Left lobe of liver (tissue), 2 donors: ENCODE measurements at regions not wholly inside any gene's neighbourhood (a gene's known extent, or its start where the extent isn't known, plus 50 kb on each side); places are given as distances from the start of the nearest gene placed in this dataset.

ENCODE experiments used
- ATAC-seq: fragments of 200-7000 bp; cut with Tn5 transposase; one replicate; pipeline ENCODE4 v1.9.1; 2020; ENCODE audit warnings: mild to moderate bottlenecking, moderate library complexity
- DNase-seq: peaks from one replicate; pipeline ENCODE4 v3.0.0-alpha.2; 2020; ENCODE audit warnings: low spot score
- donor health status: DM: no; HTN: no; CAD: no; lungs with moderate emphysema.
- donor health status: DM: no; HTN: yes; CAD: no.

DNA sequence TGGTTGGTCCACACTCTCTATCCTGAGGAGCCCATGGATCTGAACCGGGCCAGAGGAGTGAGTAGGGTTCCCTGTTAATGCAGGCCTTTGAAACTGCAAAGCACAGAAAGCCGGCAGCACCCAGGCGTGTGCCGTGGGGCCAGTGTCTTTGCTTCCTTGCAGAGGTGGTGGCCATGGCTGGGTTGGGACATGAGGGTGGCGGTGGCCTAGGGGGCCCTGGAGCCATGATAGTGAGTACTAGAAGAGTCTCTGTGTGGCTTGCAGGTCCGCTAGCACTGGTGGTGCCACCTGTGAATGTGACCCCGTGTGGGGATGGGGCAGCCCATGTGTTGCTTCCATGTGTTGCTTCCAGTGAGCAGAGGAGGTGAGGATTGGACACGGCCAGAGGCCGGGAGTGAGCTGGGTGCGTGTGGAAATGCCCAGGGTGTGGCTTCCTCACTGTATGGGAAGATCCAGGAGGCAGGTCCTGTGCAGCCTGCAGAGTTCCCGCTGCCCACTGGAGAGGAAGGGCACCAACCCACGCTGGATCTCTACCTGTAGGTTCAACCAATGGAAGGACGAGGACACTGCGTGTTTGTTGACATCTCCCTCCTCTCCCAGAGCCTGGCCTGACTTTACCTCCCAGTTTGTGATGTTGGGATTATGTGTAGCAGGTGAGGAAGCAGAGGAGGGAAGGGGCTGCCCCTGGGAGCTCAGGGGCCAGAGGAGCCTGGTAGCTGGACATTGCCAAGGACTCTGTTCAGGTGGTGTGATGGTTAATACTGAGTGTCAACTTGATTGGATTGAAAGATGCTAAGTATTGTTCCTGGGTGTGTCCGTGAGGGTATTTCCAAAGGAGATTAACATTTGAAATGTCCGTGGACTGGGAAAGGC is 796.6 kb downstream of the TBC1D22A start:
- ATAC-seq (no peak), DNase-seq (peak; percentile 27)

DNA sequence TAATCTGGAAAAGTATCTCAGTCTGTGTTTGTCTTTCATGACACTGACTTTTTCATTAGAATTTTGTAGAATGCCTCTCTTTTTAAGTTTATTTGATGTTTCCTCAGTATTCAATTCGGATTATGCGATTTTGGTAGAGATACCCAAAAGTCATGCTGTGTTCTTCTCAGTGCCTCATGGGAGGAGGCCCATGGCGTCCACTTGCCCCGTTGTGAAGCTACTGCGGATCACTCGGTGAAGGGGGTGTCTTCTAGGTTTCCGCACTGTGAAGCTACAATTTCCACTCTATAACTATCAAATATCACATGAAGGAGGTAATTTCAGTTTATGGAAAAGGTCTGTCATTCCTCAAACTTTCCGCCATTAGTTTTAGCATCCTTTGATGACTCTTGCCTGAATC is 794.0 kb downstream of the TBC1D22A start:
- ATAC-seq (no peak), DNase-seq (peak; percentile 10)

DNA sequence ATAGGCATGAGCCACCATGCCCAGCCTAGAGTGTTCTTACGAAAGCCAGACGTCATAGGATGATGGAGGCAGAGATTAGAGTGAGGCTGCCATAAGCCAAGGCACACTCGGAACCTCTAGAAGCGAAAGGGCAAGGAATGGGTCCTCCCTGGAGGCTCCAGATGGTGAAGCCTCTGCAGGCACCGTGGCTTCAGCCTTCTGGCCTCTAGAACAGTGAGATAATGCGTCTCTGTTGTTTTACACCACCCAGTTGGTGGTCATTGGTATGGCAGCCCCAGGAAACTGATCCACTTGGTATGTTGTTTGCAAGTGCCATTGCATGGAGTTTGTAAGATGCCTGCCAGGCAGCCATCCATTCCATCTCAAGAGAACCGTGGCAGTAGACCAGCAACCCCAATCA is 791.0 kb downstream of the TBC1D22A start:
- no peak for ATAC-seq

DNA sequence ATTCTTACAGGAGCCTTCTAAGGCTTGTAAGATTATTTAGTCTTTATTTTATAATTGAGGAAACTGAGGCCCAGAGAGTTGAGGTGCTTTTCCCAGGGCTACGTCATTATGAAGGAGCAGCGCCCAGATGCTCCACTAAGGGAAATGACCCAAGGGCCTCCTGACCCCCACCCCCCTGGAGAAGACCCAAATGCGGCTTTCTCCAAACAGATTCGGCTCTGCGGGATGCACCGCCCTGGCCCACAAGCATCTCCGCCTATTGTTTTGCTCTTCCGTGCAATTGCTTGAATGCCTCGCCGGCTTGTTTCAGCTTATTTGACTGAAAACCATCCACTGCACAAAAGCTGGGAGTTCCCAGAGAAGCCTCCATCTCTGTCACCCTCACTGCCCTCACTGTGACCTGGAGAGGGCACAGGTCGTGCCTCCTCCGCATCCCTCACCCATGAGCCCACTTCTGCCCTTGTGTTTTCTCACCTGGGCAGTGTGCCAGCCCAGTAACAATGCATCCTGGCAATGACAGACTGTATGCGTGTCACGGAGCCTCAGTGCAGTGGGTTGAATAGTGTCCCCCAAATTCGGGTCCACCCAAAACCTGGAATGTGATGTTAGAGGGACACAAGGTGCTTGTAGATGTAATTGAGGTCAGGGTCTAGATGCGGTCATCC is 790.2 kb downstream of the TBC1D22A start:
- ATAC-seq (no peak), DNase-seq (peak; percentile 37)

More for the DNA sequence above, 791.0 kb downstream of the TBC1D22A start:
- peak; percentile 10 for DNase-seq

DNA sequence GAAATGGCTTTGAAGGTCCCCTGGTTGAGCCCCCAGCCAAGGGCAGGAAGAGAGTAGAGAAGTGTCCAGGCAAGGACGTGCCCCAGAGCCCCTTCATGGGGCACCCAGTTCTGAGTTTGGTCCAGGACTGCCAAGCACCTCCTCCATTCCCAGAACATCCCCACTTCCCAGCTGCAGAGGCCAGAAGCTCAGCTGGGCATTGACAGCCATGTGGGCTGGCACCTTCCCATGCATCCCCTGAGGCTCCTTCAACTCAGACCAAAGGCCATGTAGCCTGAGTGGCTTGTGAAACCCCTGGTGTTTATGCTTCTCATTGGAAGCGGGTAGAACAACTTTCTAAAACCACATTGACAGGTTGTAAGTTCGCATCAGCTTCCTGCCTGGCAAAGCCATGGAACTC is 789.6 kb downstream of the TBC1D22A start:
- ATAC-seq (no peak), DNase-seq (peak; percentile 32)

DNA sequence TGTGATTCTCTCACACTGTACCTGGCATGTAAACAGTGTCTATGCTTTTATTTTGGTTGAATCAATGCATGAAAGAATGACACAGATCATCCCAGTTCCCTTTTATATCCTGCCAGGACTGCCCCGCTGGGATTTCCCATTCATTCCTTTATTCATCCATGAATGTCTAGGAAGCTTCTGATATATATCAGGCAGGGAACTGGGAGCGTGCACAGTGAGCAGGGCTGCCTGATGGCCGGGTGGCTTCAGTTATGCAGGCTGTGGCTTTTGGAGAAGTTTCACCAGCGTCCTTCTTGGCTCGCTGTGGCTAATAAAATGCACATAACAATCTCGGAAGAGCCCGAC is 789.0 kb downstream of the TBC1D22A start:
- no peak for ATAC-seq
- peak; percentile 26 for DNase-seq

DNA sequence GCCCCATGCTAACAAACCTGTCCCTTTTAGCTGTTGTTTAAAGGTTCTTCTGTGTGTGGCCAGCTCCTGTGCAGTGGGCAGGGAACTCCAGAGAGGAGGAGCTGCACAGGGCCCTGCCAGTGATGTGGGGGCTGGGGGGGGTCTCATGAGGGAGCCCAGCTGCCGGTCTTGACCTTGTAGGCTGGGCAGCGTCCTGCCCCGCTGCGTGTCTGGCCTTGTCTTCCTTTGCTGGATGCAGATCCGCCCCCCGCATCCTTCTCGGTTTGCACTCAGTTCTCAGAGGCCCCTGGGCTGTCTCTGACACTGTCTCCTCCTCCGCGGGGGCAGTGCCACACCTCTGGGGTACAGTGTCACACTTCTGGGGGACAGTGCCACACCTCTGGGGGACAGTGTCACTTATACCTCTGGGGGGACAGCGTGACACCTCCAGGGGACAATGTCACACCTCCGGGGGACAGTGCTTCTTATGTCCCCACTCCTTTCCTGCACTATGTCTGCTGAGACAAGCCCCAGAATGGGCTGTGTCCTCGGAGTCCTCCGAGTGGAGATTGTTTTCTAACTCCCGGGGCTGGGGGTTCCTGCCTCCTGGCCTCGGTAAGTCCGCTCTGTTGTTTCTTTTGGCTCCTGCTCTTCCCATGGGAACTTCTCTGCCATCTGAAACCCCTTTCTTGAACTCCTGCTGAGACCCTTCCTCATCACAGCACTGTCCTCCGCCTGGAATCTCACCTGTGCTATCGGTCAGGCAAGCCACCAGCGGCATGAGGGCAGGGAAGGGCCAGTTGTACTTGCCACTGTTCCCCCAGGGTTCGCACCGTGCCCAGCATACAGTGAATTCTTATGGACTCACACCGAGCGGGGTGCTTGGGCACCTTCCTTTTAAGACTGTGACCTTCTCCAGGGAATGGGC is 788.3 kb downstream of the TBC1D22A start:
- ATAC-seq (no peak), DNase-seq (peak; percentile 29)

DNA sequence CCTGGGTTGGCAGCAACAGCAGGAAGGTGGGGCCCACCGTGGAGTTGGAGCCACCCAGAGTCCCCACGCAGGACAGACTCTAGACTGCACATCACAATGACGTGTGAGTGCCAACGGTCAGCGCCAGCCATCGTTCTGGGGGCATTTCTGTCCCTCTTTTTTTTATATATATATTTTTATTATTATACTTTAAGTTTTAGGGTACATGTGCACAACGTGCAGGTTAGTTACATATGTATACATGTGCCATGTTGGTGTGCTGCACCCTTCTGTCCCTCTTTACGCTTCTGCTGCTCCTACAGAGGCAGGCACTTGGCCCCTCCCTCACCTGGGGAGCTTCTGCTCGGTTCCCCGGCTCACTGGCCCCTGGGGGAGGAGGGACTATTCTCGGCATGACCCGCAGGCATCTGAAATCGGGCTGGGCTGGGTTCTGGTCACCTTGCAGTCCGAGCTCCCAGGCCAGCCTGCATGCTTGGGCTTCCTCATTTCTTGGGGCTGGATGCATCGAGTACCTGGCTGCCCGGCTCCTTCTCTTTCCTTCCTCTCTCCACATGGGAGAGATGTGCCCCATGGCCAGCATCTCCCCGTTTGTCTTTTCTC is 787.4 kb downstream of the TBC1D22A start:
- peak; percentile 39 for DNase-seq
- no peak for ATAC-seq

DNA sequence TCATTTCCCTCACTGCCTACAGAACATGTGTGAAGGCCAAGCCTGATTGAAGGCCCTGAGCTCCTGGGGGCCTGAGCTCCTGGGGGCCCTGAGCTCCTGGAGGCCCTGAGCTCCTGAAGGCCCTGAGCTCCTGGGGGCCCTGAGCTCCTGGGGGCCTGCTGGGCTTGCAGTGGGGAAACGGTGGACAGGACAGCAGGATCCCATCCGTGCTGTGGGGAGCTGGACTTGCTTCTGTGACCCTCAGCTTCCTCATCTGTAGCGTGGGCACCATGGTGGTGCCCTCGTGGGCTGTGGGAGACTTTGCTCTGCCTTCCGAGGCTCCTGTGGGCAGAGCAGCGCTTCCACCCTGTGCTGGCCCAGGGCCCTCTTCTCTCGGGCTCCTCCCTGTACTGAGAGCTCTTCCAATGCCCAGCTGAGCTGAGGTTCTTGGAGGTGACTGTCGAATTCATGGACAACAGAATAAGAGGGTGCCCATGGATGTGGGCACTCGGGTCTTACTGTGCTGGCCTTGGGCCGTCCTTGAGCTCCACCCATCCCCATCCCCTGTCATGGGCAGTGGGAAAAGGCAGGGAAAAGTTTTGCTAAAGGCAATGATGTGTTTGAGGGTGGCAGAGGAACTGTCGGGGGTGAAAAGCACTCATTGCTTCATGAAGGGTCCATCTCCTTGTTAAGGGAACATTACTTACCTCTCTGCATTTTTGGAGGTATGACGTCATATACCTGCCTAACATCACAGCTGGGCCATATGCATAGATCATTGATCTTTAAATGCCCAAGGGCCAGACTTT is 786.7 kb downstream of the TBC1D22A start:
- peak; percentile 24 for DNase-seq
- ATAC-seq: no peak

DNA sequence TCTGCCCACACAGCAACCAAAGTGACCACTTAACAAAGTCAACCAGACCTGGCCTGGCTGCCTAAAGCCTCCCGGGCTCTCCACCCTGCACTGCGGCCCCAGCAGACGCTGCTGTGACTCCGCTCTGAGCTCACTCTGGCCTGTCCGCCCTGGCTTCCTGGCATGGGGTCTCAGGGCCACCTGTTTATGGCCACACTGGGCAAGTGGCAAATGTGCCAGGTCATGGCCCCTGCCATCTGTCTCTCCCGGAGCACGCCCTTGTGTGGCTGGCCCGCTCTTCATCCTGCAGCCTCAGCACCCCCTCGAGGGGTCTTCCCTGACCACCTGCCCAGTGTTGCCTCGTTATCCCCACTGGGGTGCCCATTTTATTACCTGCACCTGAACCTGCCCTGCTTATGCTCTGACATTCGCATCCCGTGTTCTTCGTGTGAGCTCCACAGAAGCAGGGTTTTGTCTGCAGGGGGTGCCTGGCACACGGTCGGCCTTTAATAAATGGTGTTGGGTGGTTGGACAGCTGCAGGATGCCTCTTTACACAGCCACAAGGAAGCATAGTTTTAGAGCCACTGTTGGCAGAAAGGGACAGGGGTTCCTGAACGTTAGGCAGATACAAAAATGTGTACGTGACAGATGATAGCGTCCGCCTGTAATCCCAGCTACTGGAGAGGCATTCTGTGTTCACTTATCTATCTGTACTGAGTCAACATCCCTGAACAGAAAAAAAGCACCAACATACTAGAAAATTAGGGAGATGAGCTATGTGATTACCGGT is 785.6 kb downstream of the TBC1D22A start:
- DNase-seq: peak; percentile 35

DNA sequence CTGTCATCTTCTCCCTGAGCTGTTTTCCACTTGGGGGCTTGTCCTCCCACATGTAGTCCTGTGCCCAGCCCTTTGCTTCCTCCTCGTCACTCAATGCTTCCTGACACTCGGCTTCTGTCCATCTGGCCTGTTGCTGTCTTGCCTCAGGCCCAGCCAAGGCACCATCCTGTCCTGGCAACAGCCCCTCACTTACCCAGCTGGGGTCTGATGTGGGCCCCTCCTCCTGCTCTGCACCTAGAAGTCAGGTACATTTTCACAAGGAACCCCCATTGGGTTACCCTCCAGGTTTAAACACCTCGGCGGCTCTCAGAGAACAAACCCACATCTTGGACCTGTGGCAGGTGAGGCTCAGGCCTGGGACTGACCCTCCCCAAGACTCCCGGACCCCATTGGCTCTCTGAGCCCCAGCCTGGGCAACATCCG is 784.8 kb downstream of the TBC1D22A start:
- peak; percentile 21 for DNase-seq
- no peak for ATAC-seq

More for the DNA sequence above, 785.6 kb downstream of the TBC1D22A start:
- no peak for ATAC-seq

DNA sequence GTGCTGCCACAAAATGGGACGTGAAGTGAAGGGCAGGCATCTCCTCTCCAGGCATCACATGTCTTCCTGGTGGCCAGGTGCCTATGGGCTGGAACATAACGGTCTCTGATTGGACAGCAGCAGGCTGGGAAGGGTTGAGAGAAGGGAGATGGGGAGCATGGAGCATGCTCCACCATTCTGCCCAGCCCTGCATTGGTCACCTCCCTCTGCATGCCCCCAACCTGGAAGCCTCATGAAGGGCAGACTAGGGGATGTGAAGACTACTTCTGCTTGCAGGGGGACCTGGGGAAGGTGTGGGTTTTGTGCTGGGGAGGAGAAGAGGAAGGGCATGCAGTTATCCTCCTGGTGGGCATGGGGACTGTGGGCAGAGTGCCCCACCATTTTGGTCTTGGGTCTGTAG is 782.2 kb downstream of the TBC1D22A start:
- no peak for ATAC-seq
- DNase-seq: no peak

DNA sequence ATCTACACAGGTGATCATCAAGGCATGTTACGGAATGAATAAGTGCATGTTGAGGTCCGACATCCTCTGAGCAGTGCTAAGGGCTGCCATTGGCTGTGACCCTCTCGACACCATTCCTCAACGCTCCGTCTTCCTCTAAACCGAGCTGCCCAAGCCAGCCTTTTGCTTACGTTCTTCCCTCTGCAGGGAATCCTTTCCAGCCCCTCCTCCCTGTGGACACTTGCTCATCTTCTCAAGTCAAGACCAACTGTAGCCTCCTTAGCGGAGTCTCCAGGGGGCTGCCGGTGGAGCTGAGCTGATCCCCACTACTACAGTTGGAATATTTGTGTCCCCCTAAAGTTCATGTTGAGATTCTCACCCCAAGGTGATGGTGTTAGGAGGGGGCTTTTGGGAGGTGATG is 781.0 kb downstream of the TBC1D22A start:
- ATAC-seq (no peak), DNase-seq (no peak)

DNA sequence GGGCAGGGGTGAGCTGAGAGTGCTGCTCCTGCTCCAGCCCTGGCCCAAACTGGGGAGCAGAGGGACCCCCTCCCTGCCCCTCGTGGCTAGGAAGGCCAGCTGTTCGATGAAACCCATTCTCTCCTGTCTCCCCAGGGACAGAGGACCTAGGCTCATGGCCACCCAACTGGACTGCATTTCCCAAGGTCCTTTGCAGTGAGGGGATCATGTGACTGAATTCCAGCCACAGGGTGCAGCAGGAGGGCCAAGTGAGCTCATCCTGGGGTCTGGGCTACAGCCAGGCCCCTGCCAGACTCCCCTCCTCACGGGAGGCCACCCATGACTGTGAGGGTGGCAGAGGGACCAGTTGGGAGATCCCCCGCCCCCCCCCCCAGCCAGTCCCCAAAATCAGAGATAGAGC is 777.6 kb downstream of the TBC1D22A start:
- ATAC-seq: no peak

DNA sequence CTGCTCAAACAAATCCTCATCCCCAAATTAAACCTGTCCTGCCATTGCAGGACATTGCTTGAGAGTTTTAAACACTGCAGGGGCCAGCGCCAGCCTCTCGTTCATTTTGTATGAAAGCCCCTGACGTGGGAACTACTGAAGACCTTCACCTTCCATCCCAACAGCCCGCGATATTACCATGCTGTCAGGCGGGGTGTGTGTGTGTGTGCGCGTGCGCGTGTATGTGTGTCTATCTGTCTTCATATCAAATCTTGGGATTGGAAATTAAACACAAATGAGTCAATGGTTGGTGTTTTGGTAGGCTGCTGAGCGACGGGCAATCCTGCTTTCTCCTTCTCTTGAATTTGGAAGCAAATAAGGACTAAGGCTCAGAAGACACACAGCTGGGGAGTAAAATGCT is 776.9 kb downstream of the TBC1D22A start:
- no peak for DNase-seq
- no peak for ATAC-seq

More for the DNA sequence above, 777.6 kb downstream of the TBC1D22A start:
- no peak for DNase-seq

DNA sequence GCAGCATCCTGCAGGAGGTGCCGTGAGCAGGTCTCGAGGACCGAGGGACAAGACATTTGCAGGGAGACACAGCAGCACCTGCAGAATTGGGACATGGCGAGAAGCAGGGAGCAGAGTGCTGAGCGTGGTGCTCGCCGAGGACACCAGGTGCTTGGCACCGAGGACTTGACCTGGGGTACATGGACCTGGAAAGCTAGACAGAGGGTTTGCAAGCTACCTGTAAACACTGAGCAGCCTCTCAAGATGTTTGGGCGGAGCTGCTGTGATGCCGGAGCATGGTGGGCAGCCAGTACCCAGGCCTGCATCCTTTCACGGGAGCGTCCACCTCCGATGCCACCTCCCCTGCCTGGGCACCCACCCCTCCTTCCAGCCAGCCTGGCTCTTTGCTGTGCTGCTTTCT is 773.2 kb downstream of the TBC1D22A start:
- DNase-seq (no peak), ATAC-seq (no peak)

DNA sequence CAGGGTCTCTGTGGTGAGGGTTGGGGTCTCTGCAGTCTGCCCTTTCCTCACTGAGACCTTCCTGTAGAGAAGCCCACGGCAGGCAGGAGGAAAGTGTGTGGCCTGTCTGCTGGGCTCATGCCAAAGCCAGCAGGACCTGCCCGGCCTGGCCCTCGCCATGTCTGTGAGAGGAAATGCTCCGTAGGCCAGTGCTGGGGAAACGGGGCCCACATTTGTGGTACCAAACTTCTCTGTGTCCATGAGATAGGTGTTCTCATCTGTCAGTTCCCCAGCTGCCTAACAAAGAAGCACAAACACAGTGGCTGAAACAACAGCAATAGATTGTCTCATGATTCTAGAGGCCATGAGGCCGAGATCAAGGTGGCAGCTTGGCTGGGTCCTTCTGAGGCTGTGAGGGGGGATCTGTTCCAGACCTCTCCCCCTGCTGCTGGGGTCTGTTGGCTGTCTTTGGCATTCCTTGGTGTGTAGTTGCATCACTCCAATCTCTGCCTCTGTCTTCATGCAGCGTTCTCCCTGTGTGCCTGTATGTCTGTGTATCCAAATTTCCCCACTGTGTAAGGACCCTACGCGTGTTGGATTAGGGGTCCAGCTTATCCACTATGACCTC is 772.5 kb downstream of the TBC1D22A start:
- DNase-seq (no peak), ATAC-seq (no peak)

DNA sequence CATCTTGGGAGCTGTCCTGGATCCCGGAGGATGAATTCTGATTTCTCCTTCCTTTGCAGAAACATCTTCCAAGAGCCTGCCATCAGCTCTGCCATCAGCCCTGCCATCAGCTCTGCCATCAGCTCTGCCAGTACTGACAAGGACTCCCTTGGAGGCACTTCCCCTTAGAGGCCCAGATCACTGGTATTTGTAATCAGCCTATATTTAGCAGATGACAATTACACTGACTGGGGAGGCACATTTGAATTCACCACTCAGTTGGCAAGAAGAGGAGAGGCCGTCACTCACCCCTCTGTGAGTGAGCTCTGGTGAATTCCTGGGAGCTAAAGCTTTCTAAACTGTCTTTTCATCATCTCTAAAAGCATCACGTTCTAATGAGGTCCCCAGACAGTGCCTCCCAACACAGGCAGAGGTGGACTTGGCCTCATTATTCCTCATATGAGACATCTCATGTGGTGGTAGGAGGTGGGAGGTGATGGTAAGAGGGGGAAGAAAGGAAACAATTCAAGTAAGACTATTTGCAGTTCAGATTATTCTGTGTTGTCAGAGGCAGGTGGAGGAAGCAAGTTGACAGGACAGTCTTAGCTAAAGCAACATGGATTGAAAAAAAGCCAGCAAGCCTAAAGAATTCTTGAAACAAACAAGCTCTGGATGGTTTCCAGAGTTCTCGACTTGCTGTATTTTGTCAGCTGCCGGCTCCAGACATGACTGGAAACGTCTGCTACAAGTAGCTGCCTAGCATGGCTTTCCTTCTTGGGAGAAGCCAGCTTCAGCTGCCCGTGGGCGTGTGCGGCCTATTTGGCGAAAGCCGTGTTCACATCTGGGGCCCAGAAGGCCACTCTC is 771.7 kb downstream of the TBC1D22A start:
- DNase-seq: no peak
- ATAC-seq: no peak
